HG03159 (cell line): ENCODE measurements at regions not wholly inside any gene's neighbourhood (a gene's known extent, or its start where the extent isn't known, plus 50 kb on each side); places are given as distances from the start of the nearest gene placed in this dataset.

Source experiments
- ATAC-seq: cut with Tn5 transposase; IDR thresholded peaks from one replicate; pipeline ENCODE4 v1.9.1; 2021; ENCODE audit warnings: mild to moderate bottlenecking, moderate library complexity; ENCODE audit not compliant: unreplicated experiment

- no peak for ATAC-seq
Measured at GRCh38 chr6:87909849-87910248, 137.8 kb upstream of the SPACA1 start.

- no peak for ATAC-seq
Measured at GRCh38 chr6:87908978-87909811, 138.4 kb upstream of the SPACA1 start.

- peak; percentile 54 for ATAC-seq
Measured at GRCh38 chr6:87907521-87907920, 140.1 kb upstream of the SPACA1 start.

- peak; percentile 77 for ATAC-seq
Measured at GRCh38 chr6:87905101-87905641, 142.5 kb upstream of the SPACA1 start.

- ATAC-seq = no peak
Measured at GRCh38 chr6:87904011-87904410, 143.6 kb upstream of the SPACA1 start.

- no peak for ATAC-seq
Measured at GRCh38 chr6:87903323-87903722, 144.3 kb upstream of the SPACA1 start.

GRCh38 chr6:87902383-87902782 is 145.3 kb upstream of the SPACA1 start:
- no peak for ATAC-seq

- ATAC-seq = no peak
Measured at GRCh38 chr6:87901613-87902012, 146.0 kb upstream of the SPACA1 start.

- ATAC-seq = no peak
Measured at GRCh38 chr6:87900160-87900698, 147.4 kb upstream of the SPACA1 start.

- ATAC-seq = no peak
Measured at GRCh38 chr6:87899499-87900147, 148.0 kb upstream of the SPACA1 start.

- no peak for ATAC-seq
Measured at GRCh38 chr6:87897663-87898062, 150.0 kb upstream of the SPACA1 start.

- ATAC-seq = no peak
Measured at GRCh38 chr6:87897013-87897412, 150.6 kb upstream of the SPACA1 start.

GRCh38 chr6:87887266-87887665 is 160.4 kb upstream of the SPACA1 start:
- no peak for ATAC-seq

GRCh38 chr6:87884203-87884602 is 163.4 kb upstream of the SPACA1 start:
- no peak for ATAC-seq

GRCh38 chr6:87881342-87881895 is 166.2 kb upstream of the SPACA1 start:
- ATAC-seq = no peak

GRCh38 chr6:87879132-87879861 is 168.3 kb upstream of the SPACA1 start:
- ATAC-seq = peak; percentile 77

GRCh38 chr6:87875781-87876180 is 171.9 kb upstream of the SPACA1 start:
- no peak for ATAC-seq

GRCh38 chr6:87873556-87873955 is 171.5 kb upstream of the AKIRIN2 start:
- ATAC-seq = no peak

GRCh38 chr6:87870556-87870955 is 168.5 kb upstream of the AKIRIN2 start:
- ATAC-seq = no peak

GRCh38 chr6:87869064-87869905 is 167.3 kb upstream of the AKIRIN2 start:
- no peak for ATAC-seq
